Bronchial epithelial cell (primary cell): ENCODE measurements at regions not wholly inside any gene's neighbourhood (a gene's known extent, or its start where the extent isn't known, plus 50 kb on each side); places are given as distances from the start of the nearest gene placed in this dataset.

Experiments
- DNase-seq: peaks from one replicate; pipeline ENCODE4 v3.0.0-alpha.2; 2010; ENCODE audit warnings: low read depth
- FAIRE-seq: peaks from 2 replicates; lab custom pipeline; 2011; peaks lifted over from hg19 to GRCh38; lab: Jason Lieb, UNC
- H3K27me3 ChIP-seq: 2 replicates; pipeline ENCODE4 v1.5.1; 2011; ENCODE audit warnings: low read length; ENCODE audit not compliant: control insufficient read depth, insufficient read depth
- H3K36me3 ChIP-seq: 2 replicates; pipeline ENCODE4 v1.5.1; 2011; ENCODE audit warnings: low read length; ENCODE audit not compliant: control insufficient read depth, insufficient read depth
- H3K4me3 ChIP-seq: 2 replicates; pipeline ENCODE4 v1.5.1; 2011; ENCODE audit warnings: mild to moderate bottlenecking, low read depth, low read length, control low read depth
- TF ChIP-seq, protein P1 (sequence below): IDR thresholded peaks from 2 replicates; pipeline ENCODE4 v1.5.1; 2011; ENCODE audit warnings: mild to moderate bottlenecking, moderate library complexity, low read length, control low read depth, inconsistent platforms; ENCODE audit not compliant: insufficient read depth, severe bottlenecking

- Histone ChIP-seq H3K4me3 (no peak overlapping the region), H3K27me3 (no peaks in the 10 kb centered on the region), H3K36me3 (no peaks in the 10 kb centered on the region)
- DNase-seq (no peak), FAIRE-seq (no peak)
- TF ChIP-seq, protein P1, sequence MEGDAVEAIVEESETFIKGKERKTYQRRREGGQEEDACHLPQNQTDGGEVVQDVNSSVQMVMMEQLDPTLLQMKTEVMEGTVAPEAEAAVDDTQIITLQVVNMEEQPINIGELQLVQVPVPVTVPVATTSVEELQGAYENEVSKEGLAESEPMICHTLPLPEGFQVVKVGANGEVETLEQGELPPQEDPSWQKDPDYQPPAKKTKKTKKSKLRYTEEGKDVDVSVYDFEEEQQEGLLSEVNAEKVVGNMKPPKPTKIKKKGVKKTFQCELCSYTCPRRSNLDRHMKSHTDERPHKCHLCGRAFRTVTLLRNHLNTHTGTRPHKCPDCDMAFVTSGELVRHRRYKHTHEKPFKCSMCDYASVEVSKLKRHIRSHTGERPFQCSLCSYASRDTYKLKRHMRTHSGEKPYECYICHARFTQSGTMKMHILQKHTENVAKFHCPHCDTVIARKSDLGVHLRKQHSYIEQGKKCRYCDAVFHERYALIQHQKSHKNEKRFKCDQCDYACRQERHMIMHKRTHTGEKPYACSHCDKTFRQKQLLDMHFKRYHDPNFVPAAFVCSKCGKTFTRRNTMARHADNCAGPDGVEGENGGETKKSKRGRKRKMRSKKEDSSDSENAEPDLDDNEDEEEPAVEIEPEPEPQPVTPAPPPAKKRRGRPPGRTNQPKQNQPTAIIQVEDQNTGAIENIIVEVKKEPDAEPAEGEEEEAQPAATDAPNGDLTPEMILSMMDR = no peak
Observed at GRCh38 chr2:58852905-58853304, 611.8 kb upstream of the FANCL start.

DNA sequence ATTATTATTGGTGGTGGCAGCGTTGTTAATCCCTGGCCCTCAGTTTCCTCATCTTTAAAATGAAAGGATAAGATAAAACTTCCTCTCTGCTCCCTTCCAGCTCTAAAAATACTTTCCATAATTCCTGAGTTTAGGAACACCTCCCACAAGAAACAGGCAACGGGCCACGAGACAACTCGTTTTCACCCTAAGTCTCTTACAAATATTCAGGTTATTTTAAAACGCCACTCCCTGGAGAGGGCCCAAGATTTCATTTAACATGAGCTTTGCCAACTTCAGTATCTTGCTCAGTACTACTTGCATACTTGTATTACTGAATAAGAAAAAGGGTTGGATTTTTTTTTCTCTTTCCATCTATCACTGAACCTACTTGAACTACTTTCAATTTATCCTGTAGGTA is 611.1 kb upstream of the FANCL start:
- H3K27me3 ChIP-seq = no peaks in the 10 kb centered on the region
- FAIRE-seq (no peak), DNase-seq (no peak)
- TF ChIP-seq, protein P1 = no peak
- no peak overlapping the region for H3K4me3 ChIP-seq
- H3K36me3 ChIP-seq = no peaks in the 10 kb centered on the region

DNA sequence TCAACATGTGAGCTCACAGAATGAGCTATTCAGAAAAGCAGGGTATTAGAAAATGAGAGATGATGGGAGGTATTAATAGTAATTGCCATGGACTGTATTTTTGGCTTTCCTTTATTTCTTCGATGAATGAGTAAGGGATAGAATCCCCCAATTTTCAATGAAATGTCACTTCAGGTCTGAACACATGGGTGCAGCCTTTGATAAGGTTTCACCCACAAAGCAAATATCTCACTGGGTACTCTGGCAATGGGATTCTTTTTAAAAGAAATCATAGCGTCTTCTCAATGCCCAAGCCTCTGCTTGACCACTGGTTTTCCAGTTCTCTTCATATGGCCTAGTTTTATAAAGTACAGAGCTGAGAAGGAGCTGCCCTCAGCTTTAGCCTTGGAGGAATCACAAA is 610.5 kb upstream of the FANCL start:
- FAIRE-seq (no peak), DNase-seq (no peak)
- Histone ChIP-seq H3K4me3 (no peak overlapping the region), H3K36me3 (no peaks in the 10 kb centered on the region), H3K27me3 (no peaks in the 10 kb centered on the region)
- TF ChIP-seq, protein P1 = no peak

DNA sequence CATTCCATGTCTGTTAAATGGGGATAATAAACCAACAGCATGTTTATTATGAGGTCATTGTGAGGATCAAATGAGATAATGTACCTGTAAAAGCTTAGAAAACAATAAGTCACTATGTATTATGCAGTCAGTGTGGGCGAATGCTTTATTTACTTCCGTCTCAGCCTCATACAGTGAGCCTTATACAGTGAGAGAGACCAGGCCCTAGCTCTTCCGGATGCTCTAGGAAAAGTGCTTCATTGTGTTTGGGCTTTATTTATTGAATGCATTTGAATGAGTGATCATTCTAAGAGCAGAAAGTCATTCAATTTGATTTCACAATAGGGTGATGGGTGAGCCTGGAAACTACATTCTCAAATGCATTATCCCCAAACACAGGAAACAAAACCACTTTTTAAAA is 603.9 kb upstream of the FANCL start:
- no peak overlapping the region for H3K4me3 ChIP-seq
- no peaks in the 10 kb centered on the region for H3K27me3 ChIP-seq
- DNase-seq (no peak), FAIRE-seq (no peak)
- TF ChIP-seq, protein P1 = no peak
- H3K36me3 ChIP-seq = no peaks in the 10 kb centered on the region

GRCh38 chr2:58842501-58843155 is 601.5 kb upstream of the FANCL start:
- H3K36me3 ChIP-seq = no peaks in the 10 kb centered on the region
- TF ChIP-seq, protein P1 = no peak
- no peak for FAIRE-seq

GRCh38 chr2:58834404-58834803 is 593.3 kb upstream of the FANCL start:
- H3K36me3 ChIP-seq = no peaks in the 10 kb centered on the region
- FAIRE-seq = no peak
- no peaks in the 10 kb centered on the region for H3K27me3 ChIP-seq
- no peak overlapping the region for H3K4me3 ChIP-seq
- TF ChIP-seq, protein P1 = no peak
- DNase-seq = peak; percentile 17

More at GRCh38 chr2:58842501-58843155, 601.5 kb upstream of the FANCL start:
- Histone ChIP-seq H3K27me3 (no peaks in the 10 kb centered on the region), H3K4me3 (no peak overlapping the region)
- DNase-seq = no peak
